Keratinocyte (primary cell): ENCODE measurements at regions not wholly inside any gene's neighbourhood (a gene's known extent, or its start where the extent isn't known, plus 50 kb on each side); places are given as distances from the start of the nearest gene placed in this dataset.

ENCODE experiments used
- DNase-seq: peaks from one replicate; pipeline ENCODE4 v3.0.0-alpha.2; 2011; ENCODE audit warnings: low read depth, missing footprints, low spot score
- FAIRE-seq: peaks from 2 replicates; lab custom pipeline; 2011; peaks lifted over from hg19 to GRCh38; lab: Jason Lieb, UNC
- H2AFZ ChIP-seq: 2 replicates; pipeline ENCODE4 v1.6.0; 2012; ENCODE audit warnings: low read length, control low read depth, inconsistent platforms; ENCODE audit not compliant: control insufficient read depth
- H3K27ac ChIP-seq: 2 replicates; pipeline ENCODE4 v1.5.1; 2011; ENCODE audit warnings: low read length; ENCODE audit not compliant: control insufficient read depth, insufficient read depth
- H3K27me3 ChIP-seq: 3 replicates; pipeline ENCODE4 v1.6.0; 2011; ENCODE audit warnings: low read length; ENCODE audit not compliant: control insufficient read depth, insufficient read depth; ENCODE audit errors: extremely low read depth
- H3K36me3 ChIP-seq, 2 experiments: 2 replicates in 1 of 2; 3 replicates in 1 of 2; pipeline ENCODE4 v1.5.1; 2011; ENCODE audit warnings: low read length in 2 of 2, mild to moderate bottlenecking in 1 of 2; ENCODE audit not compliant: control insufficient read depth in 2 of 2, insufficient read depth in 2 of 2; ENCODE audit errors: extremely low read depth in 1 of 2
- H3K4me1 ChIP-seq: 3 replicates; pipeline ENCODE4 v1.5.1; 2011; ENCODE audit warnings: low read length; ENCODE audit not compliant: control insufficient read depth, insufficient read depth; ENCODE audit errors: extremely low read depth
- H3K4me2 ChIP-seq: 3 replicates; pipeline ENCODE4 v1.6.0; 2011; ENCODE audit warnings: low read depth, low read length; ENCODE audit not compliant: control insufficient read depth, insufficient read depth; ENCODE audit errors: extremely low read depth
- H3K4me3 ChIP-seq, 3 experiments: fragments of 200-600 bp in 1 of 3; sonication (generic) in 1 of 3; 2 replicates in 2 of 3; 3 replicates in 1 of 3; pipeline ENCODE4 v1.5.1; 2011 to 2016; ENCODE audit warnings: low read length in 3 of 3, mild to moderate bottlenecking in 3 of 3, control low read depth in 2 of 3, inconsistent platforms in 1 of 3, low read depth in 1 of 3, mixed read lengths in 1 of 3, mixed run types in 1 of 3, moderate library complexity in 1 of 3; ENCODE audit not compliant: control insufficient read depth in 2 of 3, insufficient read depth in 2 of 3; ENCODE audit errors: extremely low read depth in 1 of 3
- H3K79me2 ChIP-seq: 2 replicates; pipeline ENCODE4 v1.6.0; 2012; ENCODE audit warnings: low read length; ENCODE audit not compliant: control insufficient read depth, insufficient read depth
- H3K9ac ChIP-seq: 3 replicates; pipeline ENCODE4 v1.6.0; 2011; ENCODE audit warnings: low read length; ENCODE audit not compliant: control insufficient read depth, insufficient read depth; ENCODE audit errors: extremely low read depth
- H3K9me1 ChIP-seq: 3 replicates; pipeline ENCODE4 v1.6.0; 2011; ENCODE audit warnings: low read length; ENCODE audit not compliant: control insufficient read depth, insufficient read depth; ENCODE audit errors: extremely low read depth
- H3K9me3 ChIP-seq: 2 replicates; pipeline ENCODE4 v1.5.1; 2012; ENCODE audit warnings: low read depth, low read length; ENCODE audit not compliant: control insufficient read depth
- H4K20me1 ChIP-seq: 3 replicates; pipeline ENCODE4 v1.6.0; 2011; ENCODE audit warnings: low read length; ENCODE audit not compliant: control insufficient read depth, insufficient read depth; ENCODE audit errors: extremely low read depth
- EZH2 ChIP-seq: IDR thresholded peaks from one replicate; pipeline ENCODE4 v1.6.1; 2012; ENCODE audit warnings: inconsistent platforms, mild to moderate bottlenecking, low read length, moderate library complexity
- dilution Hi-C: fragments of 300-500 bp; cut with MboI; formaldehyde crosslinking; loops from one replicate; pipeline ENCODE4 v1.7.0; 2020; ENCODE audit warnings: low sequenced_read_pairs; ENCODE audit not compliant: extremely low pct_ligation_motif_present
- TF ChIP-seq, protein P1 (sequence below), 3 experiments: IDR thresholded peaks in 1 of 3; conservative IDR thresholded peaks in 1 of 3; optimal IDR thresholded peaks in 1 of 3; 2 replicates in 2 of 3; 3 replicates in 1 of 3; pipeline versions ENCODE3 to v1.5.1; 2011; ENCODE audit warnings: low read length in 3 of 3, mild to moderate bottlenecking in 3 of 3, moderate library complexity in 2 of 3, control low read depth in 1 of 3, inconsistent platforms in 1 of 3; ENCODE audit not compliant: insufficient read depth in 2 of 3; ENCODE audit errors: extremely low read depth in 1 of 3

DNA sequence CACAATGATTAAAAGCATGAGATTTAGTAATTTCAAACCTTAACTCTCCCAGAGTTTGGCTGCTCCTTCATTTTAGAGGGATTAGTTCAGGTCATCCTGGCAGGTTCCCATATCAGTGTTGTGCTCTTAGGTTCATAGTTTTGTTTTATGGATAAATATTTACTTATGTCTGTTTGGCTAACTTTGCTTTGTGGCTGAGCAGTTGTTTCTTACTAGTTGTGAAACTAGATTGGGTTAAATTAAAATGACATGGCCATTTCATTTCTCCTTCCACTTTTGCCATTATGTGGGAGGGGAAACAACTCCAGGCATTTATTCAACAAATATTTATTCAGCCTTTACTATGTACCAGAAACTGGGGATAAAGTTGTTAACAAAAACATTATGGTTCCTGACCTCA is 158.8 kb downstream of the TMTC3 start:
- Histone ChIP-seq H3K27ac (no peak overlapping the region), H3K4me2 (no peak overlapping the region)
- peak; percentile 17 for FAIRE-seq

DNA sequence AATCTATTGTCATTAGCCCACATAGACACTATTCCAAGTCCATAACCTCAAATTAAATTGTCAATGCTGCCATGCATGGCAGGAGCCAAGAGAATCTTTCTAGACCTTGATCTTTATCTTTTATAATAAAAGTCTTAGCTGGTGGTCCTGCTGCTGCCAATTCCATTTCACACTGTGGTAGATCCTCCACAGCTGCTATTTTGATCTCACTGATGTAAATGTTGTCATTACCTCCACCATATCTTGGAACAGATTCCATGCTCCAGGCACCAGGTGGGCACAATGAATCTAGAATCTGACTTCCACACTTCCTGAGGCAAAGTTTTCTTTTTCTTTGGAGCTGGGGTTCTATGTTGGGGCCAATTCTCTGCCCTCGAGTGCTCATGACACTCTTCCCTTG is 161.2 kb downstream of the TMTC3 start:
- no peaks in the 10 kb centered on the region for H3K79me2 ChIP-seq
- no peak overlapping the region for H3K4me2 ChIP-seq
- H2AFZ ChIP-seq, result no peak overlapping the region
- H4K20me1 ChIP-seq, result no peaks in the 10 kb centered on the region
- no peak overlapping the region for H3K9ac ChIP-seq
- no peaks in the 10 kb centered on the region for H3K36me3 ChIP-seq
- no peaks in the 10 kb centered on the region for H3K27me3 ChIP-seq
- peaks cover 33% of the 10 kb centered on the region for H3K4me1 ChIP-seq
- TF ChIP-seq, protein P1, sequence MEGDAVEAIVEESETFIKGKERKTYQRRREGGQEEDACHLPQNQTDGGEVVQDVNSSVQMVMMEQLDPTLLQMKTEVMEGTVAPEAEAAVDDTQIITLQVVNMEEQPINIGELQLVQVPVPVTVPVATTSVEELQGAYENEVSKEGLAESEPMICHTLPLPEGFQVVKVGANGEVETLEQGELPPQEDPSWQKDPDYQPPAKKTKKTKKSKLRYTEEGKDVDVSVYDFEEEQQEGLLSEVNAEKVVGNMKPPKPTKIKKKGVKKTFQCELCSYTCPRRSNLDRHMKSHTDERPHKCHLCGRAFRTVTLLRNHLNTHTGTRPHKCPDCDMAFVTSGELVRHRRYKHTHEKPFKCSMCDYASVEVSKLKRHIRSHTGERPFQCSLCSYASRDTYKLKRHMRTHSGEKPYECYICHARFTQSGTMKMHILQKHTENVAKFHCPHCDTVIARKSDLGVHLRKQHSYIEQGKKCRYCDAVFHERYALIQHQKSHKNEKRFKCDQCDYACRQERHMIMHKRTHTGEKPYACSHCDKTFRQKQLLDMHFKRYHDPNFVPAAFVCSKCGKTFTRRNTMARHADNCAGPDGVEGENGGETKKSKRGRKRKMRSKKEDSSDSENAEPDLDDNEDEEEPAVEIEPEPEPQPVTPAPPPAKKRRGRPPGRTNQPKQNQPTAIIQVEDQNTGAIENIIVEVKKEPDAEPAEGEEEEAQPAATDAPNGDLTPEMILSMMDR (optimal IDR thresholded peaks at IDR 0.05 in 1 of 3, IDR thresholded peaks at IDR 0.05 in 1 of 3, conservative IDR thresholded peaks at IDR 0.05 in 1 of 3; ENCODE audit: extremely low read depth in 1 of 3, insufficient read depth in 2 of 3, low read length in 3 of 3), result no peak
- no peak for TF ChIP-seq EZH2
- no peak overlapping the region for H3K27ac ChIP-seq
- no peaks in the 10 kb centered on the region for H3K9me1 ChIP-seq
- dilution Hi-C loops, result no loop called here
- H3K9me3 ChIP-seq, result no peaks in the 10 kb centered on the region
- DNase-seq (no peak), FAIRE-seq (no peak)
- no peak overlapping the region for H3K4me3 ChIP-seq

More for the DNA sequence above, 158.8 kb downstream of the TMTC3 start:
- Histone ChIP-seq H2AFZ (no peak overlapping the region), H3K4me1 (peaks cover 37% of the 10 kb centered on the region), H3K36me3 (no peaks in the 10 kb centered on the region), H3K9ac (no peak overlapping the region), H3K79me2 (no peaks in the 10 kb centered on the region), H4K20me1 (no peaks in the 10 kb centered on the region), H3K9me3 (no peaks in the 10 kb centered on the region), H3K9me1 (no peaks in the 10 kb centered on the region), H3K4me3 (no peak overlapping the region), H3K27me3 (no peaks in the 10 kb centered on the region)
- no peak for TF ChIP-seq EZH2
- TF ChIP-seq, protein P1 (optimal IDR thresholded peaks at IDR 0.05 in 1 of 3, IDR thresholded peaks at IDR 0.05 in 1 of 3, conservative IDR thresholded peaks at IDR 0.05 in 1 of 3; ENCODE audit: extremely low read depth in 1 of 3, insufficient read depth in 2 of 3, low read length in 3 of 3), result no peak
- DNase-seq, result no peak
- dilution Hi-C loops, result no loop called here
